ENCODE measurements at regions not wholly inside any gene's neighbourhood (a gene's known extent, or its start where the extent isn't known, plus 50 kb on each side); places are given as distances from the start of the nearest gene placed in this dataset.

GRCh38 chr10:9097206-9097990 lies 1042.9 kb downstream of the GATA3 start:
- Histone ChIP-seq H3K79me2 (ENCODE audit: insufficient read depth, low read length) (no peaks in the 10 kb centered on the region), H3K4me1 (ENCODE audit: control insufficient read depth in 1 of 2, insufficient read depth in 2 of 2, low read length in 2 of 2) (no peaks in the 10 kb centered on the region), H4K20me1 (ENCODE audit: insufficient read depth) (no peaks in the 10 kb centered on the region), H3K9ac (ENCODE audit: low read length) (no peak overlapping the region), H3K9me2 (ENCODE audit: insufficient read depth) (no peaks in the 10 kb centered on the region), H3K27me3 (ENCODE audit: insufficient read depth, low read length) (no peaks in the 10 kb centered on the region), H3K9me3 (ENCODE audit: control insufficient read depth in 1 of 2, insufficient read depth in 1 of 2, low read depth in 1 of 2, low read length in 2 of 2) (peaks cover 17 to 22% of the 10 kb centered on the region in 2 experiments; a peak in 2 of 4 replicates), H3K4me2 (ENCODE audit: low read length) (no peak overlapping the region), H2AFZ (ENCODE audit: low read depth, low read length, poor library complexity, severe bottlenecking) (no peak overlapping the region), H3K36me3 (ENCODE audit: control insufficient read depth in 1 of 2, insufficient read depth in 2 of 2, low read length in 2 of 2) (no peaks in the 10 kb centered on the region), H3K27ac (ENCODE audit: low read depth, low read length) (no peak overlapping the region), H3K4me3 (replicated peaks in 1 of 2; ENCODE audit: low read depth in 1 of 2, low read length in 2 of 2) (no peak overlapping the region)
- no peak for TF ChIP-seq CEBPB (IDR thresholded peaks at IDR 0.05; ENCODE audit: low read depth)
- no peak for TF ChIP-seq ATF3 (IDR thresholded peaks at IDR 0.05)
- TF ChIP-seq CTCF (IDR thresholded peaks at IDR 0.05 in 2 of 3, conservative IDR thresholded peaks at IDR 0.05 in 1 of 3; ENCODE audit: borderline replicate concordance in 1 of 3, insufficient read depth in 1 of 3, low read depth in 2 of 3, low read length in 2 of 3), result no peak
- no peak for TF ChIP-seq TCF7L2 (IDR thresholded peaks at IDR 0.05; ENCODE audit: borderline replicate concordance, extremely low read depth, insufficient read depth, insufficient read length)
- no peak for TF ChIP-seq EZH2phosphoT487 (IDR thresholded peaks at IDR 0.05; ENCODE audit: borderline replicate concordance)
- intact Hi-C loops (cut with micrococcal nuclease), result no loop called here
- ChIA-PET CTCF (no interaction called here), POLR2A (no interaction called here), RAD21 (ENCODE audit: low non-redundant PET in 1 of 2, low total read pairs in 2 of 2, uncharacterized antibody in 2 of 2, unreplicated experiment in 2 of 2) (no interaction called here)
- BruUV-seq (replicated peaks), result no TSS peak
- no peak for DNase-seq (ENCODE audit: low read depth, low spot score)
- ATAC-seq, result no peak

- H3K27me3 ChIP-seq (ENCODE audit: insufficient read depth, low read length), result no peaks in the 10 kb centered on the region
- H3K27ac ChIP-seq (ENCODE audit: low read depth, low read length), result no peak overlapping the region
- ATAC-seq (no peak), DNase-seq (ENCODE audit: low read depth, low spot score) (no peak)
- no peak overlapping the region for H3K9ac ChIP-seq (ENCODE audit: low read length)
- H3K79me2 ChIP-seq (ENCODE audit: insufficient read depth, low read length), result no peaks in the 10 kb centered on the region
- no TSS peak for BruUV-seq (replicated peaks)
- RAD21 ChIA-PET (ENCODE audit: low non-redundant PET in 1 of 2, low total read pairs in 2 of 2, uncharacterized antibody in 2 of 2, unreplicated experiment in 2 of 2), result no interaction called here
- no peak for TF ChIP-seq CBX3 (IDR thresholded peaks at IDR 0.05; ENCODE audit: low read depth)
- no peak for TF ChIP-seq JUND (IDR thresholded peaks at IDR 0.05)
- TF ChIP-seq YY1 (IDR thresholded peaks at IDR 0.05; ENCODE audit: extremely low read depth, insufficient replicate concordance, low read depth, low read length), result no peak
- TF ChIP-seq SRF (IDR thresholded peaks at IDR 0.05; ENCODE audit: low read depth), result no peak
- no peak for TF ChIP-seq CTCF (IDR thresholded peaks at IDR 0.05 in 2 of 3, conservative IDR thresholded peaks at IDR 0.05 in 1 of 3; ENCODE audit: borderline replicate concordance in 1 of 3, insufficient read depth in 1 of 3, low read depth in 2 of 3, low read length in 2 of 3)
- no peak for TF ChIP-seq POLR2AphosphoS5 (IDR thresholded peaks at IDR 0.05; ENCODE audit: low read depth, low read length)
- TF ChIP-seq ELF1 (IDR thresholded peaks at IDR 0.05; ENCODE audit: borderline replicate concordance, low read depth), result no peak
- TF ChIP-seq FOSL1 (IDR thresholded peaks at IDR 0.05; ENCODE audit: low read depth), result no peak
- no peak for TF ChIP-seq ZFX (IDR thresholded peaks at IDR 0.05)
- TF ChIP-seq ATF3 (IDR thresholded peaks at IDR 0.05), result no peak
- H2AFZ ChIP-seq (ENCODE audit: low read depth, low read length, poor library complexity, severe bottlenecking), result no peak overlapping the region
- CTCF ChIA-PET, result no interaction called here
- no peaks in the 10 kb centered on the region for H3K36me3 ChIP-seq (ENCODE audit: control insufficient read depth in 1 of 2, insufficient read depth in 2 of 2, low read length in 2 of 2)
- H4K20me1 ChIP-seq (ENCODE audit: insufficient read depth), result no peaks in the 10 kb centered on the region
- POLR2A ChIA-PET, result no interaction called here
- intact Hi-C loops (cut with micrococcal nuclease), result no loop called here
- no peaks in the 10 kb centered on the region for H3K9me2 ChIP-seq (ENCODE audit: insufficient read depth)
- no peak overlapping the region for H3K4me3 ChIP-seq (replicated peaks in 1 of 2; ENCODE audit: low read depth in 1 of 2, low read length in 2 of 2)
- H3K9me3 ChIP-seq (ENCODE audit: control insufficient read depth in 1 of 2, insufficient read depth in 1 of 2, low read depth in 1 of 2, low read length in 2 of 2), result peaks cover 17 to 19% of the 10 kb centered on the region in 2 experiments; a peak in 2 of 4 replicates
- H3K4me1 ChIP-seq (ENCODE audit: control insufficient read depth in 1 of 2, insufficient read depth in 2 of 2, low read length in 2 of 2), result no peaks in the 10 kb centered on the region
- no peak overlapping the region for H3K4me2 ChIP-seq (ENCODE audit: low read length)
Observed at GRCh38 chr10:9097991-9098306, 1043.5 kb downstream of the GATA3 start.

Data from HCT116 (cell line).